ENCODE measurements at regions not wholly inside any gene's neighbourhood (a gene's known extent, or its start where the extent isn't known, plus 50 kb on each side); places are given as distances from the start of the nearest gene placed in this dataset.
"Not testable (repeated sequence)": the region's sequence is repeated elsewhere in the genome, so short reads cannot be mapped to it uniquely, and the experiment has no call there.

GRCh38 chr7:12839508-12840153 is 152.2 kb downstream of the ARL4A start:
- H3K9me3 ChIP-seq: no peaks in the 10 kb centered on the region
- no peak for DNase-seq
- no peaks in the 10 kb centered on the region for H3K36me3 ChIP-seq
- TF ChIP-seq, protein P1, sequence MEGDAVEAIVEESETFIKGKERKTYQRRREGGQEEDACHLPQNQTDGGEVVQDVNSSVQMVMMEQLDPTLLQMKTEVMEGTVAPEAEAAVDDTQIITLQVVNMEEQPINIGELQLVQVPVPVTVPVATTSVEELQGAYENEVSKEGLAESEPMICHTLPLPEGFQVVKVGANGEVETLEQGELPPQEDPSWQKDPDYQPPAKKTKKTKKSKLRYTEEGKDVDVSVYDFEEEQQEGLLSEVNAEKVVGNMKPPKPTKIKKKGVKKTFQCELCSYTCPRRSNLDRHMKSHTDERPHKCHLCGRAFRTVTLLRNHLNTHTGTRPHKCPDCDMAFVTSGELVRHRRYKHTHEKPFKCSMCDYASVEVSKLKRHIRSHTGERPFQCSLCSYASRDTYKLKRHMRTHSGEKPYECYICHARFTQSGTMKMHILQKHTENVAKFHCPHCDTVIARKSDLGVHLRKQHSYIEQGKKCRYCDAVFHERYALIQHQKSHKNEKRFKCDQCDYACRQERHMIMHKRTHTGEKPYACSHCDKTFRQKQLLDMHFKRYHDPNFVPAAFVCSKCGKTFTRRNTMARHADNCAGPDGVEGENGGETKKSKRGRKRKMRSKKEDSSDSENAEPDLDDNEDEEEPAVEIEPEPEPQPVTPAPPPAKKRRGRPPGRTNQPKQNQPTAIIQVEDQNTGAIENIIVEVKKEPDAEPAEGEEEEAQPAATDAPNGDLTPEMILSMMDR (IDR thresholded peaks at IDR 0.05): no peak
- intact Hi-C loops (cut with DNase I): no loop called here
- no peaks in the 10 kb centered on the region for H3K27me3 ChIP-seq
- no peak overlapping the region for H3K4me3 ChIP-seq
- no peak overlapping the region for H3K27ac ChIP-seq
- H3K4me1 ChIP-seq: no peaks in the 10 kb centered on the region
- ATAC-seq: no peak

DNA sequence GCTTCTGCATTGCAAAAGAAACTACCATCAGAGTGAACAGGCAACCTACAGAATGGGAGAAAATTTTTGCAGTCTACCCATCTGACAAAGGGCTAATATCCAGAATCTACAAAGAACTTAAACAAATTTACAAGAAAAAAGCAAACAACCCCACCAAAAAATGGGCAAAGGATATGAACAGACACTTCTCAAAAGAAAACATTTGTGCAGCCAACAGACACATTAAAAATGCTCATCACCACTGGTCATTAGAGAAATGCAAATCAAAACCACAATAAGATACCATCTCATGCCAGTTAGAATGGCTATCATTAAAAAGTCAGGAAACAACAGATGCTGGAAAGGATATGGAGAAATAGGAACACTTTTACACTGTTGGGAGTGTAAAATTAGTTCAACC is 157.3 kb downstream of the ARL4A start:
- H3K27ac ChIP-seq; H3K9me3 ChIP-seq; H3K36me3 ChIP-seq; DNase-seq; H3K4me1 ChIP-seq; H3K4me3 ChIP-seq; H3K27me3 ChIP-seq; ATAC-seq; intact Hi-C loops (cut with DNase I): not testable (repeated sequence)

DNA sequence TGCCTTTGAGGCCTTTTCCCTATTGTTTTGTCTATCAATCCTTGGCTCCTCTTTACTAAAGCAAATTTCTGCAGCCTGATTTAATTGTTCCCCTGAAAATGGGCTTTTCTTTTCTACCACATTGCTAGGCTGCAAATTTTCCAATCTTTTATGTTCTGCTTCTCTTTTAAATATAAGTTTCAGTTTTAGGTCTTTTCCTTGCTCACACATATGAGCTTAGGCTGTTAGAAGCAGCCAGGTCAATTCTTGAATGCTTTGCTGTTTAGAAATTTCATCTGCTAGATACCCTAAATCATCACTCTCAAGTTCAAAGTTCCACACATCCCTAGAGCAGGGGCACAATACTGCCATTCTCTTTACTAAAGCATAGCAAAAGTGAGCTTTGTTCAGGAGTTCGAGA is 159.6 kb downstream of the ARL4A start:
- DNase-seq (no peak), ATAC-seq (no peak)
- no peaks in the 10 kb centered on the region for H3K9me3 ChIP-seq
- intact Hi-C loops (cut with DNase I): no loop called here
- no peaks in the 10 kb centered on the region for H3K27me3 ChIP-seq
- no peak overlapping the region for H3K27ac ChIP-seq
- TF ChIP-seq, protein P1 (IDR thresholded peaks at IDR 0.05): no peak
- H3K4me3 ChIP-seq: no peak overlapping the region
- H3K36me3 ChIP-seq: no peaks in the 10 kb centered on the region
- H3K4me1 ChIP-seq: no peaks in the 10 kb centered on the region

DNA sequence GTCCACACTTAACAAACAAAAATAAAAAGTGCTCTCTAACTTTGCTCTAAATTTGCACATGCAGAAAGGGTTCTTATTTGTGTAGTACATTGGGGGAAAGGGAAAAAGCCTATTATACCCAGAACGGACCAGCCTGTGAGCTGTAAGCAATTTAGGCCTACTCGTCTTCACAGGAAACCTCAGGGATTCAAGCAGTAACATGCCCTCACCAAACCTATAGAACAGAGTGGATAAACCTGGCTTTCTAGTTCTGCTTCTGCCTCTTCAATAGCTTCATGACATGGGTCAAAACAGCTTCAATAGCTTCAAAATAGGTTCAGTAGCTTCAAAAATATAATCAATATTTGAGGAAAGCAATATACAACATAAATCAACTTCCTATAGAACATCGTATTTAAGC is 163.7 kb downstream of the ARL4A start:
- DNase-seq: no peak
- Histone ChIP-seq H3K27ac (no peak overlapping the region), H3K36me3 (no peaks in the 10 kb centered on the region), H3K27me3 (no peaks in the 10 kb centered on the region), H3K9me3 (no peaks in the 10 kb centered on the region), H3K4me3 (no peak overlapping the region), H3K4me1 (no peaks in the 10 kb centered on the region)
- no peak for ATAC-seq
- intact Hi-C loops (cut with DNase I): no loop called here
- TF ChIP-seq, protein P1 (IDR thresholded peaks at IDR 0.05): no peak

- no peak for ATAC-seq
- H3K9me3 ChIP-seq: no peaks in the 10 kb centered on the region
- no peak overlapping the region for H3K4me3 ChIP-seq
- intact Hi-C loops (cut with DNase I): no loop called here
- H3K36me3 ChIP-seq: no peaks in the 10 kb centered on the region
- TF ChIP-seq, protein P1 (IDR thresholded peaks at IDR 0.05): no peak
- H3K4me1 ChIP-seq: no peaks in the 10 kb centered on the region
- DNase-seq: no peak
- no peaks in the 10 kb centered on the region for H3K27me3 ChIP-seq
- no peak overlapping the region for H3K27ac ChIP-seq
These were observed 164.4 kb downstream of the ARL4A start for GRCh38 chr7:12851841-12852240.

DNA sequence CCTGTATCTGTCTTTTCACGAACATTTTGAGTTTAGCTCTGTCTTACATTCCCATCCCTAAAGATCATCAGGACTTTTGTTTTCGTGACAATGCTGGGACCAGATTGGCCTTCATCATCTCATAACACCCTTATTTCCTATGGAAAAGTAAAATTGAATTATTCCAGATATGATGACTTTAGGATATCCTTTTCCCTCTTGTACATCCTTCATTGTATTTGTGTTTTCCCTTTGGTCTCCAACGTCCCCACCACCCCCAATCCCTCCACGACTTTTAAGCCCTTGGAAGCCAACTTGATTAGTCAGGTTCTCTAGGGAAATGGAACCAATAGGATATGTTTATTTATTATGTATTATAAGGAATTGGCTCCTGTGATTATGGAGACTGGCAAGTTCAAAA is 167.6 kb downstream of the ARL4A start:
- Histone ChIP-seq H3K36me3 (no peaks in the 10 kb centered on the region), H3K4me3 (no peak overlapping the region), H3K27ac (no peak overlapping the region), H3K4me1 (no peaks in the 10 kb centered on the region), H3K9me3 (no peaks in the 10 kb centered on the region), H3K27me3 (no peaks in the 10 kb centered on the region)
- TF ChIP-seq, protein P1 (IDR thresholded peaks at IDR 0.05): no peak
- DNase-seq (no peak), ATAC-seq (no peak)
- intact Hi-C loops (cut with DNase I): no loop called here

All from upper lobe of right lung (tissue), 1 donor.